Suppressor macrophage (primary cell): ENCODE measurements at regions not wholly inside any gene's neighbourhood (a gene's known extent, or its start where the extent isn't known, plus 50 kb on each side); places are given as distances from the start of the nearest gene placed in this dataset.

ENCODE experiments used
- DNase-seq, 4 experiments: peaks; one replicate each; pipeline ENCODE4 v3.0.0-alpha.2; 2020 to 2022

GRCh38 chr3:171956181-171956683 is 83.1 kb upstream of the FNDC3B start:
- DNase-seq = no peak

GRCh38 chr3:171956705-171957104 is 82.7 kb upstream of the FNDC3B start:
- DNase-seq = no peak

GRCh38 chr3:171959532-171960089 is 79.8 kb upstream of the FNDC3B start:
- DNase-seq = no peak

- peak in 1 of 4 experiments; percentile 25 for DNase-seq
Measured at GRCh38 chr3:171960159-171960558, 79.2 kb upstream of the FNDC3B start.

- no peak for DNase-seq
Measured at GRCh38 chr3:171962137-171962720, 77.1 kb upstream of the FNDC3B start.

- no peak for DNase-seq
Measured at GRCh38 chr3:171963546-171963945, 75.8 kb upstream of the FNDC3B start.

- DNase-seq = no peak
Measured at GRCh38 chr3:171965067-171965712, 74.2 kb upstream of the FNDC3B start.

- DNase-seq = peak in 1 of 4 experiments; percentile 18
Measured at GRCh38 chr3:171966533-171967136, 72.7 kb upstream of the FNDC3B start.

- peak; percentile 73 to 96 (median 86) for DNase-seq
Measured at GRCh38 chr3:171967137-171967783, 72.1 kb upstream of the FNDC3B start.

- no peak for DNase-seq
Measured at GRCh38 chr3:171967932-171968678, 71.3 kb upstream of the FNDC3B start.

- peak in 3 of 4 experiments; percentile 36 to 48 (median 39) for DNase-seq
Measured at GRCh38 chr3:171970301-171970788, 69.0 kb upstream of the FNDC3B start.

- no peak for DNase-seq
Measured at GRCh38 chr3:171971919-171972514, 67.4 kb upstream of the FNDC3B start.

- DNase-seq = no peak
Measured at GRCh38 chr3:171972871-171973348, 66.5 kb upstream of the FNDC3B start.

GRCh38 chr3:171974986-171975837 is 64.2 kb upstream of the FNDC3B start:
- peak; percentile 71 to 85 (median 78) for DNase-seq

- no peak for DNase-seq
Measured at GRCh38 chr3:171976526-171976925, 62.9 kb upstream of the FNDC3B start.

- no peak for DNase-seq
Measured at GRCh38 chr3:171977441-171977840, 61.9 kb upstream of the FNDC3B start.

GRCh38 chr3:171977860-171978259 is 61.5 kb upstream of the FNDC3B start:
- peak; percentile 36 to 87 (median 68) for DNase-seq

- no peak for DNase-seq
Measured at GRCh38 chr3:171978390-171978789, 61.0 kb upstream of the FNDC3B start.

- DNase-seq = peak in 2 of 4 experiments; percentile 19 to 28
Measured at GRCh38 chr3:171979081-171979480, 60.3 kb upstream of the FNDC3B start.

- DNase-seq = peak; percentile 52 to 83 (median 72)
Measured at GRCh38 chr3:171980578-171981270, 58.7 kb upstream of the FNDC3B start.
